Mesenchymal stem cell (in vitro differentiated cells and primary cell): ENCODE measurements at regions not wholly inside any gene's neighbourhood (a gene's known extent, or its start where the extent isn't known, plus 50 kb on each side); places are given as distances from the start of the nearest gene placed in this dataset.

Experiments used
- DNase-seq: peaks from one replicate; pipeline ENCODE4 v3.0.0-alpha.2; 2013
- H2AFZ ChIP-seq: one replicate; pipeline ENCODE4 v1.6.1; 2013; ENCODE audit warnings: low read depth, mild to moderate bottlenecking, control low read depth, inconsistent platforms, low read length, moderate library complexity
- H2AK5ac ChIP-seq: 2 replicates; pipeline ENCODE4 v1.6.1; 2013; ENCODE audit warnings: low read length, moderate library complexity, mild to moderate bottlenecking, inconsistent platforms; ENCODE audit not compliant: severe bottlenecking
- H2BK120ac ChIP-seq: one replicate; pipeline ENCODE4 v1.6.1; 2013; ENCODE audit warnings: low read depth, mild to moderate bottlenecking, inconsistent platforms, low read length, moderate library complexity
- H2BK12ac ChIP-seq, 2 experiments: one replicate each; pipeline ENCODE4 v1.6.1; 2013; ENCODE audit warnings: inconsistent platforms in 2 of 2, low read length in 2 of 2, mild to moderate bottlenecking in 2 of 2, moderate library complexity in 2 of 2, control low read depth in 1 of 2
- H2BK15ac ChIP-seq: one replicate; pipeline ENCODE4 v1.6.1; 2013; ENCODE audit warnings: mild to moderate bottlenecking, low read depth, inconsistent platforms; ENCODE audit not compliant: poor library complexity, severe bottlenecking
- H2BK5ac ChIP-seq: 2 replicates; pipeline ENCODE4 v1.6.1; 2013; ENCODE audit warnings: low read depth, mild to moderate bottlenecking, low read length, control low read depth, inconsistent platforms; ENCODE audit not compliant: poor library complexity, severe bottlenecking
- H3K14ac ChIP-seq, 2 experiments: one replicate each; pipeline ENCODE4 v1.6.1; 2013; ENCODE audit warnings: inconsistent platforms in 2 of 2, low read length in 2 of 2, control low read depth in 1 of 2, mild to moderate bottlenecking in 1 of 2, moderate library complexity in 1 of 2
- H3K18ac ChIP-seq, 2 experiments: one replicate each; pipeline ENCODE4 v1.6.1; 2013; ENCODE audit warnings: inconsistent platforms in 2 of 2, low read length in 2 of 2, control low read depth in 1 of 2, low read depth in 1 of 2, mild to moderate bottlenecking in 1 of 2
- H3K23ac ChIP-seq, 2 experiments: one replicate each; pipeline ENCODE4 v1.6.1; 2013; ENCODE audit warnings: inconsistent platforms in 2 of 2, low read length in 2 of 2, mild to moderate bottlenecking in 2 of 2, moderate library complexity in 2 of 2, control low read depth in 1 of 2
- H3K27ac ChIP-seq: 2 replicates; pipeline ENCODE4 v1.5.1; 2013; ENCODE audit warnings: mild to moderate bottlenecking, moderate library complexity, low read length, control low read depth, inconsistent platforms; ENCODE audit not compliant: poor library complexity, severe bottlenecking
- H3K27me3 ChIP-seq, 2 experiments: 2 replicates each; pipeline versions ENCODE4 v1.6.1 to v1.7.0; 2013; ENCODE audit warnings: low read length in 2 of 2, mild to moderate bottlenecking in 2 of 2, moderate library complexity in 2 of 2, control low read depth in 1 of 2, inconsistent platforms in 1 of 2; ENCODE audit not compliant: control insufficient read depth in 1 of 2, insufficient read depth in 1 of 2
- H3K36me3 ChIP-seq, 2 experiments: 2 replicates each; pipeline versions ENCODE4 v1.6.1 to v1.7.0; 2013; ENCODE audit warnings: low read length in 2 of 2, control low read depth in 1 of 2, inconsistent platforms in 1 of 2, low read depth in 1 of 2, mild to moderate bottlenecking in 1 of 2; ENCODE audit not compliant: insufficient read depth in 2 of 2, control insufficient read depth in 1 of 2
- H3K4ac ChIP-seq, 2 experiments: one replicate each; pipeline ENCODE4 v1.6.1; 2013; ENCODE audit warnings: inconsistent platforms in 2 of 2, low read length in 2 of 2, mild to moderate bottlenecking in 2 of 2, moderate library complexity in 2 of 2, control low read depth in 1 of 2, low read depth in 1 of 2
- H3K4me1 ChIP-seq: 2 replicates; pipeline ENCODE4 v1.6.1; 2013; ENCODE audit warnings: low read depth, low read length, control low read depth; ENCODE audit not compliant: control insufficient read depth, insufficient read depth
- H3K4me2 ChIP-seq: 2 replicates; pipeline ENCODE4 v1.6.1; 2013; ENCODE audit warnings: low read length, mild to moderate bottlenecking, inconsistent platforms; ENCODE audit not compliant: poor library complexity, severe bottlenecking
- H3K4me3 ChIP-seq, 2 experiments: 2 replicates each; pipeline versions ENCODE4 v1.5.1 to v1.7.0; 2013; ENCODE audit warnings: low read length in 2 of 2, mild to moderate bottlenecking in 2 of 2, control low read depth in 1 of 2, low read depth in 1 of 2; ENCODE audit not compliant: insufficient read depth in 1 of 2
- H3K79me1 ChIP-seq: replicated peaks from 2 replicates; pipeline ENCODE4 v1.6.1; 2013; ENCODE audit warnings: mild to moderate bottlenecking, control low read depth, low read length, inconsistent platforms; ENCODE audit not compliant: poor library complexity, severe bottlenecking
- H3K9ac ChIP-seq: 2 replicates; pipeline ENCODE4 v1.7.0; 2013; ENCODE audit warnings: mild to moderate bottlenecking, low read length, moderate library complexity
- H3K9me3 ChIP-seq: 2 replicates; pipeline ENCODE4 v1.7.0; 2013; ENCODE audit warnings: mild to moderate bottlenecking, low read length; ENCODE audit not compliant: control insufficient read depth
- H4K8ac ChIP-seq: one replicate; pipeline ENCODE4 v1.6.1; 2013; ENCODE audit warnings: inconsistent platforms, mild to moderate bottlenecking, low read length, moderate library complexity
- H4K91ac ChIP-seq: one replicate; pipeline ENCODE4 v1.6.1; 2013; ENCODE audit warnings: mild to moderate bottlenecking, low read length, inconsistent platforms
- WGBS: methylation state at CpG from one replicate; pipeline ENCODE4 v1.1.7; 2013; ENCODE audit warnings: mixed read lengths; 5-methylcytosine and 5-hydroxymethylcytosine counted together

- H3K9ac ChIP-seq: no peak overlapping the region
- no peak overlapping the region for H2AK5ac ChIP-seq
- no peak overlapping the region for H3K18ac ChIP-seq
- H3K4me2 ChIP-seq: no peak overlapping the region
- peaks cover 8% of the 10 kb centered on the region for H3K9me3 ChIP-seq
- H3K4me3 ChIP-seq: no peak overlapping the region
- DNase-seq: no peak
- H4K8ac ChIP-seq: no peak overlapping the region
- H3K4me1 ChIP-seq: no peaks in the 10 kb centered on the region
- 79% methylated on average over 5 of the region's 5 CpGs for WGBS
- peaks cover 0 to 2% of the 10 kb centered on the region in 2 experiments for H3K27me3 ChIP-seq
- no peak overlapping the region for H2BK120ac ChIP-seq
- H3K4ac ChIP-seq: no peak overlapping the region
- H2BK5ac ChIP-seq: no peak overlapping the region
- H3K36me3 ChIP-seq: no peaks in the 10 kb centered on the region
- no peak overlapping the region for H2BK12ac ChIP-seq
- no peaks in the 10 kb centered on the region for H3K79me1 ChIP-seq
- no peak overlapping the region for H4K91ac ChIP-seq
- no peak overlapping the region for H2BK15ac ChIP-seq
- no peak overlapping the region for H3K23ac ChIP-seq
- no peak overlapping the region for H2AFZ ChIP-seq
- H3K14ac ChIP-seq: no peak overlapping the region
- H3K27ac ChIP-seq: no peak overlapping the region
Observed at GRCh38 chr12:113659416-113659815, 187.7 kb upstream of the LHX5 start.

GRCh38 chr12:113659015-113659414, 187.3 kb upstream of the LHX5 start:
- Histone ChIP-seq H2BK5ac (no peak overlapping the region), H4K91ac (no peak overlapping the region), H2AK5ac (no peak overlapping the region), H3K4me3 (no peak overlapping the region), H3K4ac (no peak overlapping the region), H2BK15ac (no peak overlapping the region), H3K9ac (no peak overlapping the region), H2BK120ac (no peak overlapping the region), H3K18ac (no peak overlapping the region), H4K8ac (no peak overlapping the region), H2BK12ac (no peak overlapping the region), H3K27me3 (peaks cover 0 to 2% of the 10 kb centered on the region in 2 experiments), H3K4me2 (no peak overlapping the region), H3K27ac (no peak overlapping the region), H3K23ac (no peak overlapping the region), H2AFZ (no peak overlapping the region), H3K4me1 (no peaks in the 10 kb centered on the region), H3K9me3 (peaks cover 8% of the 10 kb centered on the region), H3K14ac (no peak overlapping the region), H3K79me1 (no peaks in the 10 kb centered on the region), H3K36me3 (no peaks in the 10 kb centered on the region)
- DNase-seq: no peak
- 69% methylated on average over 4 of the region's 6 CpGs for WGBS

- Histone ChIP-seq H3K9me3 (peaks cover 11% of the 10 kb centered on the region), H4K8ac (no peak overlapping the region), H3K23ac (no peak overlapping the region), H3K36me3 (no peaks in the 10 kb centered on the region), H2BK12ac (no peak overlapping the region), H3K4me3 (no peak overlapping the region), H3K9ac (no peak overlapping the region), H2BK5ac (no peak overlapping the region), H3K27me3 (peaks cover 0 to 2% of the 10 kb centered on the region in 2 experiments), H3K4me2 (no peak overlapping the region), H3K27ac (no peak overlapping the region), H3K4ac (no peak overlapping the region), H2AK5ac (no peak overlapping the region), H3K18ac (no peak overlapping the region), H3K4me1 (no peaks in the 10 kb centered on the region), H4K91ac (no peak overlapping the region), H3K14ac (no peak overlapping the region), H3K79me1 (no peaks in the 10 kb centered on the region), H2BK120ac (no peak overlapping the region), H2BK15ac (no peak overlapping the region), H2AFZ (no peak overlapping the region)
- WGBS: 80% methylated on average over 1 of the region's 1 CpG
- no peak for DNase-seq
Observed at GRCh38 chr12:113658006-113658655, 186.5 kb upstream of the LHX5 start.

- H3K36me3 ChIP-seq: no peaks in the 10 kb centered on the region
- H3K23ac ChIP-seq: no peak overlapping the region
- H3K4me3 ChIP-seq: no peak overlapping the region
- H4K91ac ChIP-seq: no peak overlapping the region
- H2BK120ac ChIP-seq: no peak overlapping the region
- H3K79me1 ChIP-seq: no peaks in the 10 kb centered on the region
- no peak overlapping the region for H3K27ac ChIP-seq
- no peak overlapping the region for H3K14ac ChIP-seq
- H2AK5ac ChIP-seq: no peak overlapping the region
- H3K4me2 ChIP-seq: no peak overlapping the region
- H2BK15ac ChIP-seq: no peak overlapping the region
- H2BK12ac ChIP-seq: no peak overlapping the region
- H2BK5ac ChIP-seq: no peak overlapping the region
- H2AFZ ChIP-seq: no peak overlapping the region
- no peak overlapping the region for H3K9ac ChIP-seq
- peaks cover 11% of the 10 kb centered on the region for H3K9me3 ChIP-seq
- H3K27me3 ChIP-seq: no peaks in the 10 kb centered on the region
- H4K8ac ChIP-seq: no peak overlapping the region
- no peak overlapping the region for H3K18ac ChIP-seq
- H3K4ac ChIP-seq: no peak overlapping the region
- no peaks in the 10 kb centered on the region for H3K4me1 ChIP-seq
- 44% methylated on average over 3 of the region's 4 CpGs for WGBS
- no peak for DNase-seq
Observed at GRCh38 chr12:113655919-113656318, 184.2 kb upstream of the LHX5 start.
